ENCODE measurements at regions not wholly inside any gene's neighbourhood (a gene's known extent, or its start where the extent isn't known, plus 50 kb on each side); places are given as distances from the start of the nearest gene placed in this dataset.

- TF ChIP-seq RBBP5 (conservative IDR thresholded peaks at IDR 0.05) (no peak), BCLAF1 (IDR thresholded peaks at IDR 0.05) (no peak), RFX5 (IDR thresholded peaks at IDR 0.05; ENCODE audit: low read depth, low read length) (no peak), TBL1XR1 (IDR thresholded peaks at IDR 0.05; ENCODE audit: low read depth, low read length) (peak; percentile 99), SMAD5 (IDR thresholded peaks at IDR 0.05; ENCODE audit: low read depth) (no peak), KLF5 (IDR thresholded peaks at IDR 0.05; ENCODE audit: partially characterized antibody) (no peak), SMARCA5 (IDR thresholded peaks at IDR 0.05) (no peak), ELK1 (IDR thresholded peaks at IDR 0.05; ENCODE audit: low read depth, low read length) (no peak), TCF3 (IDR thresholded peaks at IDR 0.05; ENCODE audit: borderline replicate concordance, insufficient read depth, low read depth, low read length) (peak; percentile 87), YBX1 (IDR thresholded peaks at IDR 0.05) (no peak), MTA2 (IDR thresholded peaks at IDR 0.05; ENCODE audit: low read depth) (peak; percentile 96), NFYB (IDR thresholded peaks at IDR 0.05; ENCODE audit: insufficient read depth, low read depth, low read length) (0 out of 2 replicates have a peak, but pooled peaks have one; percentile 26), RELA (IDR thresholded peaks at IDR 0.05; ENCODE audit: borderline replicate concordance, partially characterized antibody) (peak; percentile 61), SUPT20H (IDR thresholded peaks at IDR 0.05; ENCODE audit: borderline replicate concordance, control insufficient read depth, low read depth, low read length) (no peak), TCF7 (IDR thresholded peaks at IDR 0.05; ENCODE audit: borderline replicate concordance) (peak; percentile 96), BACH1 (IDR thresholded peaks at IDR 0.05; ENCODE audit: borderline replicate concordance) (no peak; the same call in 1 of the 2 replicates), NBN (IDR thresholded peaks at IDR 0.05) (peak; percentile 87), STAT3 (IDR thresholded peaks at IDR 0.05; ENCODE audit: low read depth, low read length) (peak; percentile 80; the same call in 1 of the 2 replicates), JUNB (IDR thresholded peaks at IDR 0.05) (peak; percentile 89), CREM (IDR thresholded peaks at IDR 0.05; ENCODE audit: low read depth) (peak; percentile 81), CHD4 (IDR thresholded peaks at IDR 0.05) (no peak)
- TF ChIP-seq, protein P1, sequence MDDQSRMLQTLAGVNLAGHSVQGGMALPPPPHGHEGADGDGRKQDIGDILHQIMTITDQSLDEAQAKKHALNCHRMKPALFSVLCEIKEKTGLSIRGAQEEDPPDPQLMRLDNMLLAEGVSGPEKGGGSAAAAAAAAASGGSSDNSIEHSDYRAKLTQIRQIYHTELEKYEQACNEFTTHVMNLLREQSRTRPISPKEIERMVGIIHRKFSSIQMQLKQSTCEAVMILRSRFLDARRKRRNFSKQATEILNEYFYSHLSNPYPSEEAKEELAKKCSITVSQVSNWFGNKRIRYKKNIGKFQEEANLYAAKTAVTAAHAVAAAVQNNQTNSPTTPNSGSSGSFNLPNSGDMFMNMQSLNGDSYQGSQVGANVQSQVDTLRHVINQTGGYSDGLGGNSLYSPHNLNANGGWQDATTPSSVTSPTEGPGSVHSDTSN (IDR thresholded peaks at IDR 0.05; ENCODE audit: insufficient replicate concordance, low read depth, low read length): peak; percentile 27
- TF ChIP-seq, protein P2, sequence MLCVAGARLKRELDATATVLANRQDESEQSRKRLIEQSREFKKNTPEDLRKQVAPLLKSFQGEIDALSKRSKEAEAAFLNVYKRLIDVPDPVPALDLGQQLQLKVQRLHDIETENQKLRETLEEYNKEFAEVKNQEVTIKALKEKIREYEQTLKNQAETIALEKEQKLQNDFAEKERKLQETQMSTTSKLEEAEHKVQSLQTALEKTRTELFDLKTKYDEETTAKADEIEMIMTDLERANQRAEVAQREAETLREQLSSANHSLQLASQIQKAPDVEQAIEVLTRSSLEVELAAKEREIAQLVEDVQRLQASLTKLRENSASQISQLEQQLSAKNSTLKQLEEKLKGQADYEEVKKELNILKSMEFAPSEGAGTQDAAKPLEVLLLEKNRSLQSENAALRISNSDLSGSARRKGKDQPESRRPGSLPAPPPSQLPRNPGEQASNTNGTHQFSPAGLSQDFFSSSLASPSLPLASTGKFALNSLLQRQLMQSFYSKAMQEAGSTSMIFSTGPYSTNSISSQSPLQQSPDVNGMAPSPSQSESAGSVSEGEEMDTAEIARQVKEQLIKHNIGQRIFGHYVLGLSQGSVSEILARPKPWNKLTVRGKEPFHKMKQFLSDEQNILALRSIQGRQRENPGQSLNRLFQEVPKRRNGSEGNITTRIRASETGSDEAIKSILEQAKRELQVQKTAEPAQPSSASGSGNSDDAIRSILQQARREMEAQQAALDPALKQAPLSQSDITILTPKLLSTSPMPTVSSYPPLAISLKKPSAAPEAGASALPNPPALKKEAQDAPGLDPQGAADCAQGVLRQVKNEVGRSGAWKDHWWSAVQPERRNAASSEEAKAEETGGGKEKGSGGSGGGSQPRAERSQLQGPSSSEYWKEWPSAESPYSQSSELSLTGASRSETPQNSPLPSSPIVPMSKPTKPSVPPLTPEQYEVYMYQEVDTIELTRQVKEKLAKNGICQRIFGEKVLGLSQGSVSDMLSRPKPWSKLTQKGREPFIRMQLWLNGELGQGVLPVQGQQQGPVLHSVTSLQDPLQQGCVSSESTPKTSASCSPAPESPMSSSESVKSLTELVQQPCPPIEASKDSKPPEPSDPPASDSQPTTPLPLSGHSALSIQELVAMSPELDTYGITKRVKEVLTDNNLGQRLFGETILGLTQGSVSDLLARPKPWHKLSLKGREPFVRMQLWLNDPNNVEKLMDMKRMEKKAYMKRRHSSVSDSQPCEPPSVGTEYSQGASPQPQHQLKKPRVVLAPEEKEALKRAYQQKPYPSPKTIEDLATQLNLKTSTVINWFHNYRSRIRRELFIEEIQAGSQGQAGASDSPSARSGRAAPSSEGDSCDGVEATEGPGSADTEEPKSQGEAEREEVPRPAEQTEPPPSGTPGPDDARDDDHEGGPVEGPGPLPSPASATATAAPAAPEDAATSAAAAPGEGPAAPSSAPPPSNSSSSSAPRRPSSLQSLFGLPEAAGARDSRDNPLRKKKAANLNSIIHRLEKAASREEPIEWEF (IDR thresholded peaks at IDR 0.05; ENCODE audit: insufficient replicate concordance, low read depth, low read length): peak; percentile 91
Measured at GRCh38 chr13:40026174-40026585, 370.7 kb downstream of the COG6 start (continued).
